Stimulated activated CD4-positive, alpha-beta T cell treated with anti-CD3 and anti-CD28 coated beads, Interleukin-2, amount 100 ng/mL, for 4 hours (primary cell): ENCODE measurements at regions not wholly inside any gene's neighbourhood (a gene's known extent, or its start where the extent isn't known, plus 50 kb on each side); places are given as distances from the start of the nearest gene placed in this dataset.

Experiments used
- DNase-seq: peaks from one replicate; pipeline ENCODE4 v3.0.0-alpha.2; 2020; ENCODE audit warnings: low read depth

- DNase-seq: no peak
Observed at GRCh38 chr12:90027889-90028634, 319.4 kb upstream of the ATP2B1 start.

DNA sequence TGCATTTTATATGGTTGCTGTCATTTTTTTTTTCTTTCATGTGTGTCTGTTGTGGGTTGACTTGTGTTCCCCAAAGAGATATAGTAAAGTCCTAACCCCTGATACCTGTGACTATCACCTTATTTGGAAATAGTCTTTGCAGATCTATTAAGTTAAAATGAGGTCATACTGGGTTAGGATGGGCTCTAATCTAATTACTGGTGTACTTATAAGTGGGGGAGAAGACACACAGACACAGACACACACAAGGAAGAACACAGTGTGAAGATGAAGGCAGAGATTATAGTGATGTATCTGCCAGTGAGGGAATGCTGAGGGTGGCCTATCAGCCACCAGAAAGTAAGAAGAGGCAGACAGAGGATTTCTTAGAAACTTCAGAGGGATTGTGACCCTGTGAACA lies 318.4 kb upstream of the ATP2B1 start:
- no peak for DNase-seq

GRCh38 chr12:90026516-90026915 lies 317.9 kb upstream of the ATP2B1 start:
- no peak for DNase-seq

DNA sequence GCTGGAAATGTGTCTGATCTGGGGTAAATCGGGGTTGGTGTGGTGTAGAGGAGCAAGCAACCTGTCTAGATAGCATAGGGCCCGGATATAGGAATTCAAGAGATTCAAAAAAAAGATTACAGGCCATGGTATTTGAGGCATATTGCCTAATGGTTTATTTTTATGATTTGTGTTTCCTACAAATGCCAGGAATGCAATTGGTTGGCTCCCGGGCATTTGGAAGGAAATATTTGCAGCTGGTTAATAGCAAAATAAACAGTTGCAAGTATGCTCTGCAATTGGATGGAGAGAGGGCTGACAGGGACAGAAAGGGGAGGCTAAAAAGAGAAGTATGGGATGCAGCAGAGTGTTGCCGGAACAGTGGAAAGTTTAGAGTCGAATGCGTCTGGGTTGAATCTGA lies 315.6 kb upstream of the ATP2B1 start:
- DNase-seq: no peak

DNA sequence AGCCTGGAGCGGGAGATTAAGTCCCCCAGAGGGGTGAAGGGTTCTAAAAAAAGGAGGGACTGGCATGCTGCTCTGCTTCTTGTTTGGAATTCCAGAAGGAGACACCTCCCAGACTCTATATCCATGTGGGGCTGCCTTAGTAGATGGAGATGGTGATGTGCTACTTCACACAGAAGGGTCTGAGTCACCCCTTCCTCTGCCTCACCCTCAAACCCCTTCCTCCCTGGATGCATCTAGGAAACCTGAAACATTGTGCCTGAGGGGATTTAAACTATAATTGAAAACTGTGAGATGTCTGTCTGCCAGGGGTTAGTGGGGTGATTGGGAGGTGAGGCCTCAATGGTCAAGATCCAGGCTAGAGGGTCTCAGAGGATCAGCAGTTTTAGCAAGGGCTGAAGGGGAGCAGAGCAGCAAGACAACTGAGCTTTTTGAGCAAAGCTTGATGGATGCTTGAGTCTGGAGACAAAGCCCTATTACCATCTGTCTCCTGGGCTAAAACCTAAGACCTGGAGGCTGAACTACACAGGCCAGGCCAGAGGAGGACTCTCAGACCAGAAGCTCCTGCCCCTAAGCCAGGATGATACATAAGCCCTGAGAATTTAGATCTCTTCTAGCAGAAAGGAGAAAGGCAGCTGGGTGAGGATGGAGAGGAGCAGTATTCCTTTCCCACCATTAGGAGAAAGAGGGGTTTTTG lies 314.7 kb upstream of the ATP2B1 start:
- DNase-seq: no peak

DNA sequence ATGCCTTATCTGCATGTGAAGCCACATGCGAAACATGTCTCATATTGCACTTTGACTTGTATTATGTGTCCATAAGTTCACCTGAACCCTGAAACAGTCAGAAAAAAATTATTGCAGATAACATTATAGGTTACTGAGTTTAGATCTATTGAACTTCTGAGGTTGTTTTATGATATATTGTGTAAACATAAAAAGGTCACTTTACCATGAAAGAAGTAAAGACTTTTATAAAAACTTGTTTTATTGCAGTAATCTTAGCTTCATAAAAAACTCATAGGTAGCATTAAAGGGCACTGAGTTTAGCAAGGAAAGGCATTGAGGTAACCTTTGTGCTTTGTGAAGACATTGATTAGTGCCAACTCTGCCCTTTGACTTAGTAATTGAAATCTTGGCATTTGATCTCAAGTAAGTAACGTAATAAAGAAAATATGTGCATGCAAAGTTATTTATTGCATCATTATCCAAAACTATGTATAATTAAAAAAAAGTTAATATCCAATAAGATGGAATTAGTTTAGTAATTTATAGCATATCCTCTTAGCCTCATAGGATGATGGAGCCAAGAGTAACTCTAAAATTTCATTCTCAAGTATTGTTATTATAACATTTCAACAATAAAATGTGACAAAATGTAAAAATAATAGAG lies 313.3 kb upstream of the ATP2B1 start:
- DNase-seq: no peak

- no peak for DNase-seq
Observed at GRCh38 chr12:90020881-90021280, 312.2 kb upstream of the ATP2B1 start.

DNA sequence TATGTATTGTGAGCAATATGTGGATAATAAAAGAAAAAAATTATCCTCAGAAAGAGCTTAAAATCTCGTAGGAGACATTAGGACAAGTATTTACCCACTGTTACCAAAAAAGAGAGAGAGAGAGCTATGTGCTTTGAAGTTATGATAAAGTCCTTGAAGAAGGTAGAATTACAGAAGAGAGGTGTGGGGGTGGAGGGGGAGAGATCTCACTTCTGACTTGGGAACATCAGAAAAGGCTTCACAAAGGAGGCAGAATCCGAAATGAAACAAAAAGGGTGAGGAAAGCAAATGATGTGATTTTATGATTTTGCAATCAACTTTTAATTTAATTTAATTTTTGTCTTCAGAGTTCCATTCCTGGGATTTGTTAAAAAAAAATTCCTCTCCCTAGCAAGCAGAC lies 311.8 kb upstream of the ATP2B1 start:
- DNase-seq: no peak

GRCh38 chr12:90020014-90020413 lies 311.4 kb upstream of the ATP2B1 start:
- DNase-seq: no peak

DNA sequence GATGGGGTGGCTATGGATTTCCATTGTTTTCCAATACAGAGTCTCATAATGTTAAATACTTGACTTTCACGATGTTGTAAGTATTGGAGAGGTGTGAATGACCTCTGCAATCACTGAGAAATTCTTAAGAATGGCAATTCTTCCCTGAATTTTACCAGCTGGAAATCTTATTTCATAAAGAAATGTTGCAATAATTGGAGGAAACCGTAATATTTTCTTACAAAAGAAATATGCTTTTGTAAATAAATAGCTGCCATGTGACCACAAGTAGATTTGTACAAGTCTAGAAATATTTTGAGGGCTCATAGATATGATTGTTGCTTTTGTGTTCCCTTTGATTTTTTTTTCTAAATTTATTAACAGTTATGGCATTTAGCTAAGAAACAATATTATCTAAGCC lies 308.7 kb upstream of the ATP2B1 start:
- DNase-seq: no peak

DNA sequence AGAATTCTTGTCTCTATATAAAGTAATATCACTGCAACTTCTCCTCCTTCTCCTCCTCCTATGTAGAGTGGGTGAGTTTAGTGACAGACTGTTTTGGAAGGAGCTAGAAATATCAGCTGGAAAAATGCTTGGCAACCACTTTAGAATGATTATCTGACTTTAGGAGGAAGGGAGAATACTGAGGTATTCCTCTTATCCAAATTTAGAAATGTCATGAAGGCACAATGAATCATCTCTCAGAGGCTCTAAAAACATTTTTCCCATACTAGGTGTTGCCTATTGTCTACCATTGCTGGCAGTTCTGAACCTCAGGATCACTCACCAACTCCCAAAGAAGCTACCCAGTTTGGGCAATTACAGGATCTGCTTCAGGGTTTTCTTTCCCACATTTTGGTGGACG lies 306.6 kb upstream of the ATP2B1 start:
- DNase-seq: no peak

DNA sequence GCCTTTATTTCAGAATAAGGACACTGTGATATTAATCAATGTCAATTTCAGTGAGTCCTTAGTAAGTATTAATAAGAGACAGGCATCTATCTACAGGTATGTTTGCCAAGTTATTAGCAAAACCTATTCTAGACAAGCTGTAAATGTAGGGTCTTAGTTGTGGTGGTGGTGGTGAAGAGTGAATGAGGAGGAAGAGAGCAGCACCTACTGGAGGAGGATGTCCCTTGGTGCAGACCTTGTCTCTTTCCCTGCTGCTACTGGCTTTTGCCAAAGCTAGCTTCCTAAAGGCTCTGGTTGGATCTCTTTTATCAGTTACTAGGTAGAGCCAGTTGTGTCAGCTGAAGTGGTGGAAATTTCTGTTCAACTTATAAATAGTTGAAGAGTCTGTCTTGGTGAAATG lies 304.8 kb upstream of the ATP2B1 start:
- no peak for DNase-seq

- DNase-seq: no peak
Observed at GRCh38 chr12:90010089-90010488, 301.5 kb upstream of the ATP2B1 start.

GRCh38 chr12:90008277-90008676 lies 299.6 kb upstream of the ATP2B1 start:
- DNase-seq: no peak

GRCh38 chr12:90004319-90005074 lies 295.9 kb upstream of the ATP2B1 start:
- no peak for DNase-seq

DNA sequence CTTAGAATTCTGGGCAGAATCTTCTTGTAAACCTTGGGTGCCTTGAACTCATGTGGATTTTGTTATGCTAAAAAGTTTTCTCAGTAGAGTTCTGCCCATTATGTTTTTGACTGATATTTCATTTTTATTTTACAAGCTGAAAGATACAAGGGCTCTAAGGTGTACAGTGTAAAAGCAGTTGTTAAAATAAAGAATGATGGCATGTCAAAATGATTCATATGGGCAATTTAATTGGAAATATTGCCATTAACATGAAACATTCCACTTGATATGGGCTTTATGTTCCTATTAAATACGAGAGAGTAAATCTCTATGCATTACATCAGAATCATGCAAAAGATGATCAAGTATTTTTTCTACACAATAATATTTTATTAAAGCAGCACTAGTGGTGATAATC lies 295.1 kb upstream of the ATP2B1 start:
- no peak for DNase-seq

DNA sequence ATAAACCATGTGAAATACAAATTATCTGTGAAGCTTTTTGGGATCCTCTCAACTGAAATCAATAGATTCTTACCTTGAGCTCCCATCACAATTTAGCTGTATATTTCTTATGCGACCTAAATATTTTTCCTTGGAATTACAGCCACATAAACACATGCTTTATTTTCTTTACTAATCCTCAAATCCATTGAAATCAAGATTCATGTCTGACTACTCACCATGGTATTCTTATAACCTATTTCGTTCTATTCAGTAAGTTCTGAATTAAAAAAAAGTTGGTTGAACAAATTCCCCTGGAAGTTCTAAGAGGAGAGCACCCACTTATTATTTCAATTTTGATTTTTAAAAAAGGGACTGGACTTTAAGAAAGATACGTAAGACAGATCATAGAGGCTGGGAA lies 292.1 kb upstream of the ATP2B1 start:
- DNase-seq: no peak

DNA sequence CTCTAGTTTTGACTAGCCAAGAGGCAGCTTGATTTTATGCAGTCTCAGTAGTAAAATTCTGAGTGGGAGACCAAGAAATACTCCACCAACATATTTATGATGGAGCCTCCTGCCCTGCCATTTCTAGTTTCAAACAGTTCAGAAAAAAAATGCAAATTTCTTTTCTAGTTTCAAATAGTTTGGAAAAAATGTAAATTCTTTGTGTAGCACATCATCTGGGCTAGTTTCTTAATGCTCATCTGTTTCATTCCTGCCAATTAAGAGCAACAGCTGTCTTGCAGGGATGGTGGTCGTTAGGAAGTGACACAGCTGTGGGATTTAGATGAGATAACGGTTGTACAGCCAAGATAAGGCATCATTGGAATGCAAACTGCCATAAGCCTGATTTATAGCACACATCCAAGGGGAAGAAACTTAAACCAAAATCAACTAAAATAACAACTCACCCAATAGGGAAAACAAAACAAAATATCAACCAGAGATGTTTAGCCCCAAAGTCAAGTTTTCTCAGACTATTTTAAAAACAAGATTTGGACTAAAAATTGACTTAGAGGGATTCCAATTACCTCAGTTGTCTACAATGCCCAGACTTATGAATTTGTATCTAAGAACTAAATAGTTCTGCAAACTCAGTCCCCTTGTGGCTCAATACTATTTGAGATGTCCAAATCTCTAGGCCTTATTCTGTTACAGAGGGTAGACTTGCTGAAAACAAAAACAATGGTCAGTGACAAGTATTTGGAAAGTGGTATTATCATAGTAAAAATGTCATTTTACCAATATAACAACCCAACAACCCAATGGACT lies 291.3 kb upstream of the ATP2B1 start:
- DNase-seq: no peak

DNA sequence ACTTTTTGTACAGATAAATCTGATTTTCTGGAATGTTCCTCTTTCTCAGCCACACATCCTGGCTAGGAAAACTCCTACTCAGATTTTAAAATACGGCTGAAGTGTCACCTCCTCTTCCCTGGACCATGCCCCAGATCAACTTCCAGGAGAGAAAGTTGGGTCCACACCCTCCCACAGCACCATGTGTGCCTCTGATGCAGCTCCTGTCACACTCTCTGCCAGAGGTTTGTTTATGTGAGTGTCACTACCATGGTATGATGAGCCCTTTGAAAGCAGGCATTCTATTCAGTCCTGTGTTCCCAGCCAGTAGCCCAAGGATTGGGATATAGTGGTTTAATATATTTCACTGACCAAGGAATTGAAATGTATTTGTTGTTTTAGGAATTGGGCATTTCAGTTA lies 287.2 kb upstream of the ATP2B1 start:
- no peak for DNase-seq

DNA sequence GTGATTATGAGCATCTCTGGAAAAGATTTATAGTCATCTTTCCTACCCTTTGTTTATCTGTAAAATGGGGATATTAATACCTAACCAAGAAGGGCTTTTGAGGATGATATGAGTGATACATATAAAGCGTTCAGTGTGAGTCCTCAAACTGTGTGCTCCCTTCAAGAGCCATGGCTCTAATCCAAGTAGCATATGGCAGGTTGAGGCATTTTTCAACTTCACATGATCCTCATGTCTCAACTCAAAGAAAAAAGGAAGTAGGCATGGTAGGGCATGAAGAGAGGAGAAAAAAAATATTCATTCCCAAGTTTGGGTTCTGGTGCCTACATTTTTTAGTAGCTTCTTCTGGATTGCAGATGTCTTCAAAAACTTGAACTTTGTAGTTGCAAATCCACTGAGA lies 286.3 kb upstream of the ATP2B1 start:
- DNase-seq: no peak

DNA sequence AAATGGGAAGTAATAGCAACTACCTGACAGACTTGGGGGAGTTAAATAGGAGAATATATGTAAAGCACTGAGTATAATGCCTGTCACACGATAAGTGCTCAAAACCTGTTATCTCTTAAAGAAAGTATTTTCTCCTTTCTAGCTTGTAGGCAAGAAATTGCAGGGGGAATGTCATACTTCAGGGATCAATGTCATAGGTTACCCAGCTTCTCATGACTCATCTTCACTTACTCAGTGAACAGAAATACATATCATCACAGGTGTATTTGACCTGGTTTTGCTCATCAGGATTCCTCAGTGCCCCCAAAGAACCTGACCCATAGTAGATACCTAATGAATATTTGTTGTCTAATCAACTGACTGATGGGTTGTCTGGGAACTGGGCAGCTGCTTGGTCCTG lies 285.0 kb upstream of the ATP2B1 start:
- DNase-seq: no peak
